SK-N-SH (cell line): ENCODE measurements at regions not wholly inside any gene's neighbourhood (a gene's known extent, or its start where the extent isn't known, plus 50 kb on each side); places are given as distances from the start of the nearest gene placed in this dataset.

Source experiments
- CTCF ChIP-seq: fragments of 200-600 bp; sonication (generic); IDR thresholded peaks from 2 replicates; pipeline ENCODE4 v1.6.1; 2017; ENCODE audit warnings: antibody characterized with exemption, mild to moderate bottlenecking, moderate library complexity
- RAD21 ChIP-seq: IDR thresholded peaks from 2 replicates; pipeline ENCODE4 v1.6.1; 2012; ENCODE audit warnings: mild to moderate bottlenecking, low read length
- RCOR1 ChIP-seq: fragments of 150-350 bp; IDR thresholded peaks from 2 replicates; pipeline ENCODE4 v1.6.1; 2017; ENCODE audit warnings: antibody characterized with exemption, low read length
- SMC3 ChIP-seq: IDR thresholded peaks from 2 replicates; pipeline ENCODE4 v1.6.1; 2012; ENCODE audit warnings: low read depth, low read length, improper control_type of control experiment
- TEAD4 ChIP-seq: IDR thresholded peaks from 2 replicates; pipeline ENCODE4 v1.4.0; 2012; ENCODE audit warnings: mild to moderate bottlenecking, borderline replicate concordance; ENCODE audit not compliant: insufficient read depth
- YY1 ChIP-seq: IDR thresholded peaks from 2 replicates; pipeline ENCODE4 v1.4.0; 2012; ENCODE audit warnings: low read depth, mild to moderate bottlenecking
- TF ChIP-seq, protein P1 (sequence below): IDR thresholded peaks from 2 replicates; pipeline ENCODE4; 2012

- no peak for TF ChIP-seq CTCF
- TF ChIP-seq, protein P1, sequence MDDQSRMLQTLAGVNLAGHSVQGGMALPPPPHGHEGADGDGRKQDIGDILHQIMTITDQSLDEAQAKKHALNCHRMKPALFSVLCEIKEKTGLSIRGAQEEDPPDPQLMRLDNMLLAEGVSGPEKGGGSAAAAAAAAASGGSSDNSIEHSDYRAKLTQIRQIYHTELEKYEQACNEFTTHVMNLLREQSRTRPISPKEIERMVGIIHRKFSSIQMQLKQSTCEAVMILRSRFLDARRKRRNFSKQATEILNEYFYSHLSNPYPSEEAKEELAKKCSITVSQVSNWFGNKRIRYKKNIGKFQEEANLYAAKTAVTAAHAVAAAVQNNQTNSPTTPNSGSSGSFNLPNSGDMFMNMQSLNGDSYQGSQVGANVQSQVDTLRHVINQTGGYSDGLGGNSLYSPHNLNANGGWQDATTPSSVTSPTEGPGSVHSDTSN: no peak
- TF ChIP-seq SMC3: no peak
- TF ChIP-seq YY1: no peak
- TF ChIP-seq RCOR1: no peak
- TF ChIP-seq TEAD4: no peak
- no peak for TF ChIP-seq RAD21
These were observed 151.1 kb upstream of the HES1 start for GRCh38 chr3:193984876-193985275.
